GM18868 (cell line): ENCODE measurements at regions not wholly inside any gene's neighbourhood (a gene's known extent, or its start where the extent isn't known, plus 50 kb on each side); places are given as distances from the start of the nearest gene placed in this dataset.

ENCODE experiments used
- ATAC-seq: cut with Tn5 transposase; IDR thresholded peaks from one replicate; pipeline ENCODE4 v1.9.1; 2021; ENCODE audit warnings: mild to moderate bottlenecking, moderate library complexity; ENCODE audit not compliant: unreplicated experiment

- ATAC-seq, result no peak
Measured at GRCh38 chr5:110342683-110343082, 383.8 kb downstream of the TMEM232 start.

DNA sequence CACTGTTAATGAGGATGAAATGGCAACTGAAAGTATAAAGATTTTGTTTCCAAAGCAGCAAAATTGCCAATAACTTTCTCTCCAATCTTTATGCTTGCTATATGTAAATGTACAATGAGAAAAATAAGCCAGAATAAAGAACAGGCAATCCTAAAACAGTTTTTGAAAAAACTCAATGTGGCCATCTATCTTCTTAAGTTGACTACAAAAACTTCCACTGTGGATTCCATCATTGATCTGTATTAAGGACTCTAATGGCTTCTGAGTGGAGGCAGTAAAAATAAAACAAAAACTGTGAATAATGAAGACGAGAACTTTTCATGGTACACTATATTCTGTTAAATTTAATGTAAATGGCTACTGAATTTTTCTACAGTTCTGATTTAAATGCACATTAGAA, 382.9 kb downstream of the TMEM232 start:
- ATAC-seq, result no peak

DNA sequence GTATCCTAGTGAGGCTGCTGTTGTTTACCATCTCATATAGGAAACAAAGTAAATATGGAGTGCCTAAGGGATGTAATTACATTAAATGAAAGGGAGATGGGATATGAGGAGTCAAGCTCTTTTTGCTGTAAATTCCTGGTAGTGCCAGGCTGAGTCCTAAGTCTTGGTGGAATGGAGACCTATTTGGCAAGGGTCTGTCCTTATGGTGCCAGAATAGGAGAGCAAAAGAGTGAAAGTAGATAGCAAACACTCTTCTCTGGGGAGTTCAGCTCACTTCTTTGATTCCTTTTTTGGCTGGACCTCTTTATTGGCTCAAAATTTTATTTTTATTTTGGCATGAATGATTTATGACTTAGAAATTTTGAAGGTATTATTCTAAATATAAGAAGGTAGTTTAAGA, 380.8 kb downstream of the TMEM232 start:
- no peak for ATAC-seq

GRCh38 chr5:110346893-110347358, 379.5 kb downstream of the TMEM232 start:
- ATAC-seq, result no peak

DNA sequence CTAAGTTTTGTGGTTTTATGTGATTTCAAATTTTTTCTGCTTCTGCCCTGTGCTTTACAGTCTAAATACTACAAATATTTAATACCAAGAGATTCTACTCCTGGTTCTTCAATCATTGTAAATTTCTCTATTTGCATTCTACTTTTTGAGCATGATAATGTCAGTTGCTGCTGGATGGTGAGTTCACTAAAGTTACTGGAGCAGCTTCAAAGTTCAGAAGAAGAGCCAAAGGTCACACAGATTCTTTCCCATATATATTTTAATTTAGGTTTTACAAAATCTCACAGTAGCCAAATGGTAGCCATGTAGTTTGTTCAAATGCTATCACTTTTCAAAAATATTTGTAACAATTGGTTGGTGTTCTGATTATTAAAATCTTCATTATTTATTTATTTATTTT, 378.7 kb downstream of the TMEM232 start:
- no peak for ATAC-seq

GRCh38 chr5:110351430-110351829, 375.0 kb downstream of the TMEM232 start:
- ATAC-seq, result no peak

- no peak for ATAC-seq
Measured at GRCh38 chr5:110354311-110354710, 372.2 kb downstream of the TMEM232 start.

- ATAC-seq, result no peak
Measured at GRCh38 chr5:110354915-110355644, 371.4 kb downstream of the TMEM232 start.

DNA sequence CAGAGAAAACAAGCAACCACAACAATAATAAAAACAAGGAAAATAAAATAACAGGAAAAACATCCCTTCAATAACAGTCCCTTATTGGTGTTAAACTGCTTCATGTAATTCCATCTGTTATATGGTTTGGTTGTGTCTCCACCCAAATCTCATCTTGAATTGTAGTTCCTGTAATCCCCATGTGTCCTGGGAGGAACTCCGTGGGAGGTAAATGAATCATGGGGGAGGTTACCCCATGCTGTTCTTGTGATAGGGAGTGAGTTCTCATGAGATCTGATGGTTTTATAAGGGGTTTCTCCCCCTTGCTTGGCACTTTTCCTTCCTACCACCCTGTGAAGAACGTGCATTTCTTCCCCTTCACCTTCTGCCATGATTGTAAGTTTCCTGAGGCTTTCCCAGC, 369.8 kb downstream of the TMEM232 start:
- ATAC-seq, result no peak

DNA sequence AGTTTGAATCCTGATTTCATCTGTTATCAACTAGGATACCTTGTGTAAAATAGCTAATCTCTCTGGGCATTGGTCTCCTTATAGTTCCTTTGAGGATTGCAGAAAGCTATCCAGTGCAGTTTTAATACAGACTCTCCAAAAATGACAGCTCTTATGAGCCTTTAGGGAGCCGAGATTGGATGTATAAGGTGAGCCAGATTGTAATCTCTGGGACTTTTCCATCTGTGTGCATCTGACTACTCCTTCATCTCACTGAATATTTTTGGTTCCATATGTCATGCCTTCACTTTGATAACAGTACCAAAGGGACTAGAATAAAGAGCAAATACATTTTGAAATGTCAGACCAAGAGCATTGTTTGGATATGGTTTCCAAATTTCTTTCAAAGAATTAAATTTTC, 367.2 kb downstream of the TMEM232 start:
- no peak for ATAC-seq

GRCh38 chr5:110361471-110361870, 365.0 kb downstream of the TMEM232 start:
- no peak for ATAC-seq

DNA sequence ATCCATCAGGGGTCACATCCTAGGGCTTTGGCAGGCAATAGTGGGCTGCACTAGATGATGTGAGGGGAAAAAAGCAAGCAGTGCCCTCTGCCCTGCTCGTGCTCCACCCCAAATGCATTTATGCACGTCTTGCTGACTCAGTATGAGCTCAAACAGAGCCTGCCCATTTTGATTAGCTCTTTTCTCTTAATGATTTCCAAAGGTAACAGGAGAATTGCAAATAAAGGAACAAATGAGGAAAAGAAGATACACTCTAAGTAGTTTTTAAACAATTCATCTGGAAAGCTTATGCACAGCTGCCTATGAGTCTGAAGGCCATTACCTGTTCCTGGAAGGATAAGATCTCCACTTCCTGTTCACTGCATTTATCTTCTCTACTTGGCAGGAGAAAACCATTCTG, 364.2 kb downstream of the TMEM232 start:
- ATAC-seq, result no peak

DNA sequence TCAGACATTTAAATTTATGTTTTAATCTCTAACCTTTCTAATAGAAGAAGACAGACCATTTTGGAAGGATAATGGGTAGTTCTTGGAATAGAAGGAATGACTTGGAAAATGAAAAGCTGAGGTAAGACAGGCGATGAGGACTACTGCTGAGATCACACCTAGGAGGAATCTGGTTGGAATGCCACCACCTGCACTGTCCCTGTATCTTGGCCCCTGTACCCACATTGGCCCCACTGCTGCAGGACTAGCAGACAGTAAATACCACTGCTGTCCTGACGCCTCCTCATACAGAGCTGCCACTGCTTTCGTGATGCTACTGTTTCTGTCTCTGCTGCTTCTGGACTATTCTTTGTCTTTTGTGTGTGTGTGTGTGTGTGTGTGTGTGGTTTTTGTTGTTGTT, 359.8 kb downstream of the TMEM232 start:
- ATAC-seq, result no peak
